ENCODE measurements at regions not wholly inside any gene's neighbourhood (a gene's known extent, or its start where the extent isn't known, plus 50 kb on each side); places are given as distances from the start of the nearest gene placed in this dataset.
"Not testable (repeated sequence)": the region's sequence is repeated elsewhere in the genome, so short reads cannot be mapped to it uniquely, and the experiment has no call there.

DNA sequence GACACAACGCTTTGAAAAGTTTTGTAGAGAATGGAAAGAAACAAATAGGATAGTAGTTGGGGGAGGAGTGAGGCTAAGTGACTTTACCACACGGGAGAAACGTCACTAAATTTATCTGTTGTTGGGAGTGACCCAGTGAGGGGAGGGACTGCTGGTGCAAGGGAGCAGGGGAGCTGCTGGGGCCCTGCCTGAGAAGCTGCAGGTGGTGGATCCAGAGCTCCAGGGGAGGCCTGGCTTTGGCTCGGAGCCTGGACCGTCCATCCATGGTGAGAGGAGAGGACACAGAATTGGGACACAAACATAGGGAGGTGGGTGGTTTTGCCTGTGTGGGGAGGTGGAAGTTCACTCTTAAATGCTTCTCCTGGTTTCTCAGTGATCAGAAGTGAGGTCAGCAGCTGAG, 107.6 kb downstream of the GOSR1 start:
- DNase-seq (ENCODE audit: low spot score) = no peak

GRCh38 chr17:30580916-30581315, 103.7 kb downstream of the GOSR1 start:
- no peak for DNase-seq (ENCODE audit: low spot score)

DNA sequence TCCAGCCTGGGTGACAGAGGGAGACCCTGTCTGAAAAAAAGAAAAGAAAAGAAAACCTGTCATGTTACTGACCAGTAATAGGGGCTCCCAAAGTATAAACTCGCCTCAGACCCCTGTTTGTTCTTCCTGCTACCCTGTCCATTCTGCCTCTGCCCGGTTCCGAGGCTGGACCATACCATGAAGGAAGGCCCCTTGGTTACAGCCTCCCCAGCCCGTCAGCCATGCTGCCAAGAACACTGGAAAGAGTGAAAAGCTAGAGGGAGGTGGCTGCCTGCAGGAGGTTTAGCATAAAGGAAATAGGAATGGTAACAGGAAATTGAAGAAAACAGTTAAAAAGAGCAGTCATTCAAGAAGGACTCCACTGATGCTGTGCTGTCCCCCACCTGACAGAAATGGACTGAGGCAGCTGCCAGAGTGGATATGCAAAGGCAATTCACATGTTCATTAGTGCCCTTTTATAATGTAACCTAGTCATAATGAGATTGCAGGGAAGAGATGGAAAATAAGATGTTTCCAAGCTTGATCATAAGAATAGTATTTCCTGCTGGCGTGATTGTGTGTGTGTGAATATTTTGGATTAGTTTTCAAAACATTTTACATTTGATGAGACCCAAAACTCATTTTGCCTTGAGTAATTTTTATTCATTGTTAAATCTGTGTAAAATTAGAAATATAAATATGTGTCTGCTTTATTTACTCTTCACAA, 102.6 kb downstream of the GOSR1 start:
- no peak for DNase-seq (ENCODE audit: low spot score)

GRCh38 chr17:30578015-30578717, 101.0 kb downstream of the GOSR1 start:
- not testable (repeated sequence) for DNase-seq (ENCODE audit: low spot score)
